H9 (cell line): ENCODE measurements at regions not wholly inside any gene's neighbourhood (a gene's known extent, or its start where the extent isn't known, plus 50 kb on each side); places are given as distances from the start of the nearest gene placed in this dataset.

ENCODE experiments used
- DNase-seq: peaks from one replicate; pipeline ENCODE4 v3.0.0-alpha.2; 2017
- H2AFZ ChIP-seq: one replicate; pipeline ENCODE4 v1.6.1; 2013; ENCODE audit warnings: mild to moderate bottlenecking, low read length, control low read depth, moderate library complexity
- H2AK5ac ChIP-seq: 2 replicates; pipeline ENCODE4 v1.6.1; 2013; ENCODE audit warnings: low read length, control low read depth, mixed read lengths; ENCODE audit not compliant: insufficient read length
- H2BK120ac ChIP-seq: one replicate; pipeline ENCODE4 v1.6.1; 2013; ENCODE audit warnings: low read depth, mild to moderate bottlenecking, low read length, control low read depth, inconsistent platforms; ENCODE audit not compliant: poor library complexity, severe bottlenecking
- H2BK12ac ChIP-seq: 2 replicates; pipeline ENCODE4 v1.6.1; 2013; ENCODE audit warnings: low read length, control low read depth, mixed read lengths, low read depth; ENCODE audit not compliant: insufficient read length
- H2BK15ac ChIP-seq: 2 replicates; pipeline ENCODE4 v1.6.1; 2013; ENCODE audit warnings: low read depth, low read length, control low read depth
- H2BK20ac ChIP-seq: one replicate; pipeline ENCODE4 v1.6.1; 2013; ENCODE audit warnings: low read depth, mild to moderate bottlenecking, low read length, control low read depth, inconsistent platforms; ENCODE audit not compliant: poor library complexity, severe bottlenecking
- H2BK5ac ChIP-seq: 2 replicates; pipeline ENCODE4 v1.6.1; 2013; ENCODE audit warnings: low read length, control low read depth, mixed read lengths; ENCODE audit not compliant: insufficient read length
- H3K14ac ChIP-seq: 2 replicates; pipeline ENCODE4 v1.6.1; 2013; ENCODE audit warnings: low read length, control low read depth; ENCODE audit not compliant: insufficient read depth
- H3K18ac ChIP-seq: 2 replicates; pipeline ENCODE4 v1.6.1; 2013; ENCODE audit warnings: low read depth, mild to moderate bottlenecking, mixed read lengths, low read length, control low read depth; ENCODE audit not compliant: insufficient read length
- H3K23ac ChIP-seq: 2 replicates; pipeline ENCODE4 v1.6.1; 2013; ENCODE audit warnings: low read length, control low read depth, mixed read lengths, low read depth; ENCODE audit not compliant: insufficient read length
- H3K23me2 ChIP-seq: 2 replicates; pipeline ENCODE4 v1.6.1; 2013; ENCODE audit warnings: low read depth, mild to moderate bottlenecking, mixed read lengths, low read length, control low read depth; ENCODE audit not compliant: insufficient read length, poor library complexity, severe bottlenecking
- H3K27ac ChIP-seq: 2 replicates; pipeline ENCODE4 v1.5.1; 2013; ENCODE audit warnings: low read length, control low read depth, mixed read lengths, low read depth; ENCODE audit not compliant: insufficient read length
- H3K27me3 ChIP-seq: 2 replicates; pipeline ENCODE4 v1.6.1; 2013; ENCODE audit warnings: low read length, control low read depth, inconsistent platforms; ENCODE audit not compliant: insufficient read depth
- H3K4ac ChIP-seq: 2 replicates; pipeline ENCODE4 v1.6.1; 2013; ENCODE audit warnings: low read depth, mild to moderate bottlenecking, control low read depth, inconsistent platforms, low read length, moderate library complexity
- H3K4me1 ChIP-seq: 2 replicates; pipeline ENCODE4 v1.6.1; 2013; ENCODE audit warnings: low read length, control low read depth, inconsistent platforms; ENCODE audit not compliant: insufficient read depth
- H3K4me2 ChIP-seq: 2 replicates; pipeline ENCODE4 v1.6.1; 2013; ENCODE audit warnings: low read length, control low read depth, mixed read lengths; ENCODE audit not compliant: insufficient read length, insufficient read depth
- H3K56ac ChIP-seq: 2 replicates; pipeline ENCODE4 v1.6.1; 2013; ENCODE audit warnings: low read depth, mild to moderate bottlenecking, mixed read lengths, low read length, control low read depth; ENCODE audit not compliant: insufficient read length
- H3K79me1 ChIP-seq: 2 replicates; pipeline ENCODE4 v1.6.1; 2013; ENCODE audit warnings: low read depth, mild to moderate bottlenecking, moderate library complexity, low read length, control low read depth, inconsistent platforms; ENCODE audit not compliant: insufficient read depth, poor library complexity, severe bottlenecking
- H3K79me2 ChIP-seq: 2 replicates; pipeline ENCODE4 v1.6.1; 2013; ENCODE audit warnings: low read length, control low read depth, inconsistent platforms; ENCODE audit not compliant: insufficient read depth
- H3K9ac ChIP-seq: 2 replicates; pipeline ENCODE4 v1.6.1; 2013; ENCODE audit warnings: low read length, control low read depth, mixed read lengths; ENCODE audit not compliant: insufficient read length; ENCODE audit errors: extremely low read depth
- H3K9me3 ChIP-seq: one replicate; pipeline ENCODE4 v1.6.1; 2013; ENCODE audit warnings: low read depth, low read length, inconsistent platforms; ENCODE audit not compliant: control insufficient read depth
- H3T11ph ChIP-seq: one replicate; pipeline ENCODE4 v1.6.1; 2013; ENCODE audit warnings: mild to moderate bottlenecking, low read length, control low read depth, inconsistent platforms
- H4K20me1 ChIP-seq: one replicate; pipeline ENCODE4 v1.6.1; 2013; ENCODE audit not compliant: control insufficient read depth, insufficient read length, insufficient read depth
- H4K5ac ChIP-seq: 2 replicates; pipeline ENCODE4 v1.6.1; 2013; ENCODE audit warnings: low read depth, mild to moderate bottlenecking, mixed read lengths, low read length, control low read depth; ENCODE audit not compliant: insufficient read length
- H4K8ac ChIP-seq: replicated peaks from 2 replicates; pipeline ENCODE4 v1.6.1; 2013; ENCODE audit warnings: low read length, control low read depth, mixed read lengths, low read depth; ENCODE audit not compliant: insufficient read length
- H4K91ac ChIP-seq: 2 replicates; pipeline ENCODE4 v1.6.1; 2013; ENCODE audit warnings: low read depth, mild to moderate bottlenecking, moderate library complexity, mixed read lengths, low read length, control low read depth; ENCODE audit not compliant: insufficient read length
- H3K27ac Mint-ChIP-seq, 3 experiments: 2 replicates in 2 of 3; 3 replicates in 1 of 3; pipeline ENCODE4 v1.8.0; 2020 to 2021; ENCODE audit warnings: mixed read lengths in 3 of 3, mild to moderate bottlenecking in 1 of 3, moderate library complexity in 1 of 3
- H3K27me3 Mint-ChIP-seq: 2 replicates; pipeline ENCODE4 v1.8.0; 2021; ENCODE audit warnings: low read depth, mild to moderate bottlenecking, moderate library complexity, mixed read lengths
- H3K36me3 Mint-ChIP-seq, 3 experiments: 2 replicates in 2 of 3; 3 replicates in 1 of 3; pipeline ENCODE4 v1.8.0; 2020 to 2021; ENCODE audit warnings: low read depth in 3 of 3, mixed read lengths in 3 of 3; ENCODE audit not compliant: insufficient read depth in 1 of 3
- H3K4me1 Mint-ChIP-seq, 2 experiments: 2 replicates each; pipeline ENCODE4 v1.8.0; 2020; ENCODE audit warnings: mixed read lengths in 2 of 2
- H3K4me3 Mint-ChIP-seq, 2 experiments: 2 replicates in 1 of 2; 3 replicates in 1 of 2; pipeline ENCODE4 v1.8.0; 2020 to 2021; ENCODE audit warnings: mild to moderate bottlenecking in 2 of 2, mixed read lengths in 2 of 2, moderate library complexity in 1 of 2
- H3K9me3 Mint-ChIP-seq, 2 experiments: 2 replicates in 1 of 2; 3 replicates in 1 of 2; pipeline ENCODE4 v1.8.0; 2020; ENCODE audit warnings: mild to moderate bottlenecking in 2 of 2, mixed read lengths in 2 of 2, moderate library complexity in 1 of 2
- WGBS: extraction: QIAGEN DNeasy Blood & Tissue Kit; methylation state at CpG from one replicate; pipeline ENCODE4 v1.1.7; 2013; ENCODE audit warnings: missing lambda C conversion rate, low lambda C conversion rate, mixed read lengths; ENCODE audit not compliant: insufficient read length; ENCODE audit errors: extremely low coverage; 5-methylcytosine and 5-hydroxymethylcytosine counted together
- TF ChIP-seq, protein P1 (sequence below): fragments of 200-600 bp; sonication (generic); conservative IDR thresholded peaks from 3 replicates; pipeline ENCODE4 v1.8.0; 2021; ENCODE audit warnings: antibody characterized with exemption, mild to moderate bottlenecking

DNA sequence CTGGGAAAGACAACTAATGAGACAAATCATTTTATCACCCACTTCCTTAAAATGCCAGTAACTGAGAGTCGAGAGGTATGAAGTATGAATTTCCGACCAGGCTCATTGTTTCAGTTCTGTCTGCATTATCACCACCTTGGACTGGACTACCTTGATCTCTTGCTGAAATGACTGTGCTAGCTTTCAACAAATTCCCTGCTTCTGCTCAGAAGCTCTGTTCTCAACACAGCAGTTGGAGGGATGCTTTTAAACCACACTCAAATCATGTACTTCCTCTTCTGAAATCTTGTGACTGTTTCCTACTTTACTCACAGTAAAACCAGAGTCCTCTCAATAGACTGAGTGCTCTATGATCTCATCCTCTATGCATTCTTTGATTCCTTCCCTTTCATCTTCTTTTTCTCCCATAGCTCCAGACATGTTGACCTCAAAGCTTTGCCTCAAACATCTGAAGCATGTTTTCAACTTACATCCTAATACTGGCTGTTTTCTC lies 195.8 kb downstream of the KCNJ2 start:
- Histone ChIP-seq H3K4me1 (no peaks in the 10 kb centered on the region; the same call in 1 of the 2 replicates), H3K79me1 (no peaks in the 10 kb centered on the region), H3K4ac (no peak overlapping the region), H4K91ac (no peak overlapping the region), H3K9me3 (no peaks in the 10 kb centered on the region), H4K20me1 (no peaks in the 10 kb centered on the region), H2BK20ac (no peak overlapping the region), H3K18ac (no peak overlapping the region), H2BK5ac (no peak overlapping the region), H3K27me3 (no peaks in the 10 kb centered on the region), H3K56ac (no peak overlapping the region), H3K27ac (no peak overlapping the region), H2BK120ac (no peak overlapping the region), H3K79me2 (no peaks in the 10 kb centered on the region), H3T11ph (no peak overlapping the region), H4K8ac (no peak overlapping the region), H3K23ac (no peak overlapping the region), H3K23me2 (no peaks in the 10 kb centered on the region), H3K14ac (no peak overlapping the region), H3K9ac (no peak overlapping the region), H2AK5ac (no peak overlapping the region), H4K5ac (no peak overlapping the region), H2AFZ (no peak overlapping the region), H2BK12ac (no peak overlapping the region), H3K4me2 (no peak overlapping the region), H2BK15ac (no peak overlapping the region)
- DNase-seq, result no peak
- WGBS, result no CpG with 5 or more reads among the region's 2 CpGs
- no peaks in the 10 kb centered on the region for H3K27me3 Mint-ChIP-seq
- H3K4me1 Mint-ChIP-seq, result peaks cover 18 to 22% of the 10 kb centered on the region in 2 experiments
- no peaks in the 10 kb centered on the region; a peak in 1 of 7 replicates for H3K36me3 Mint-ChIP-seq
- peak overlapping the region in 1 of 3 experiments; percentile 5; a peak in 1 of 7 replicates for H3K27ac Mint-ChIP-seq
- no peak overlapping the region for H3K4me3 Mint-ChIP-seq
- peaks cover 0 to 4% of the 10 kb centered on the region in 2 experiments; a peak in 3 of 5 replicates for H3K9me3 Mint-ChIP-seq
- TF ChIP-seq, protein P1, sequence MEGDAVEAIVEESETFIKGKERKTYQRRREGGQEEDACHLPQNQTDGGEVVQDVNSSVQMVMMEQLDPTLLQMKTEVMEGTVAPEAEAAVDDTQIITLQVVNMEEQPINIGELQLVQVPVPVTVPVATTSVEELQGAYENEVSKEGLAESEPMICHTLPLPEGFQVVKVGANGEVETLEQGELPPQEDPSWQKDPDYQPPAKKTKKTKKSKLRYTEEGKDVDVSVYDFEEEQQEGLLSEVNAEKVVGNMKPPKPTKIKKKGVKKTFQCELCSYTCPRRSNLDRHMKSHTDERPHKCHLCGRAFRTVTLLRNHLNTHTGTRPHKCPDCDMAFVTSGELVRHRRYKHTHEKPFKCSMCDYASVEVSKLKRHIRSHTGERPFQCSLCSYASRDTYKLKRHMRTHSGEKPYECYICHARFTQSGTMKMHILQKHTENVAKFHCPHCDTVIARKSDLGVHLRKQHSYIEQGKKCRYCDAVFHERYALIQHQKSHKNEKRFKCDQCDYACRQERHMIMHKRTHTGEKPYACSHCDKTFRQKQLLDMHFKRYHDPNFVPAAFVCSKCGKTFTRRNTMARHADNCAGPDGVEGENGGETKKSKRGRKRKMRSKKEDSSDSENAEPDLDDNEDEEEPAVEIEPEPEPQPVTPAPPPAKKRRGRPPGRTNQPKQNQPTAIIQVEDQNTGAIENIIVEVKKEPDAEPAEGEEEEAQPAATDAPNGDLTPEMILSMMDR, result no peak
